HG03159 (cell line): ENCODE measurements at regions not wholly inside any gene's neighbourhood (a gene's known extent, or its start where the extent isn't known, plus 50 kb on each side); places are given as distances from the start of the nearest gene placed in this dataset.
"Not testable (repeated sequence)": the region's sequence is repeated elsewhere in the genome, so short reads cannot be mapped to it uniquely, and the experiment has no call there.

Experiments
- ATAC-seq: cut with Tn5 transposase; IDR thresholded peaks from one replicate; pipeline ENCODE4 v1.9.1; 2021; ENCODE audit warnings: mild to moderate bottlenecking, moderate library complexity; ENCODE audit not compliant: unreplicated experiment

DNA sequence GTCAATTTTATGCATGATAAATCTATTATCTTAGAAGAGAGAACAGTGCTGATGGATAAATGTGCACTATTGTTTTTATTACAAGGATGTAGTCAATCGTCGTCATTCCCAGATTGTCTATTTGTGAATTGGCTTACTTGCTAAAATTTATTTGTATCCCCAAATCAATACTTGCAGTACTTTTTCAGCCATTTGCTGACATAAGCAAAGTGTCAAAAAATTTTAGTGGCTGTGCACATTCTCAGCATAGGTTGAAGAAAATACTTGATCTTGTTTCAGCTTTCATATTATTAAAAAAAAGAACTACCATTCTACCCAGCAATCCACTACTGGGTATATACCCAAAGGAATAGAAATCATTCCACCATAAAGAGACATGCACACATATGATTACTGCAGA is 477.9 kb upstream of the CA10 start:
- ATAC-seq = no peak

DNA sequence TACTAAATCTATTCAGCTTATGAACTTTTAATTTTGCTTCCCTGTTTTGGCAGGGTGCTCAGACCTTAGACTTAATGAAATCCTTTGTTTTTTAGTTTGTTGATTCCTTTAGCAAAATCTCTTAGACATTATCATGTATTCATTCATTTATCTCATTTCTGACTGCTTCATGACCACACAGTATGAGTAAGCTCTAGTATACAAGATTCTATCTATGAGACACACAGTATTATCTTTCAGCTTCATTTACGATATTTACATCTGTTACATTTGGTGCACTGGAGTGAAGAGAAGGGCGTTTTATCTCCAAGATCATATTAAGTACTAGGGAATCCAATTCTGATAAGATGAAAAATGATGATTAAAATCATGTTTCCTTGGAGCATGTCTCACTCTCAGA is 448.1 kb upstream of the CA10 start:
- no peak for ATAC-seq

DNA sequence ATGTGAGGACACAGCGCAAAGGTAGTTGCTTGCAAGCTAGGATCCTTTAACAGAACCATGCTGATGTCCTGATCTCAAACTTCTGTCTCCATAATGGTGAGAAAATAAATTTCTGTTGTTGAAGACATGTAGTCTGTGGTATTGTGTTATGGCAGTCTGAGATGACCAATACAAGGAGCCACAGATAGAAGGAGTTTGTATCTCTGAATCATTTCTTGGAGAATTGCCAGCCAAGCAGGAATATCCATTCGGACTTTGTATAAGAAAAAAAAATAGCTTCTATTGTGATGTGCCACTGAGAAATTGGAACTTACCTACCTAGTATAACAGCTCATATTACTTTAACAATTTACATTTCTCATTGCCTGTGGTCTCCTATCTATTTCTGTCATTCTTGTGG is 447.6 kb upstream of the CA10 start:
- no peak for ATAC-seq

DNA sequence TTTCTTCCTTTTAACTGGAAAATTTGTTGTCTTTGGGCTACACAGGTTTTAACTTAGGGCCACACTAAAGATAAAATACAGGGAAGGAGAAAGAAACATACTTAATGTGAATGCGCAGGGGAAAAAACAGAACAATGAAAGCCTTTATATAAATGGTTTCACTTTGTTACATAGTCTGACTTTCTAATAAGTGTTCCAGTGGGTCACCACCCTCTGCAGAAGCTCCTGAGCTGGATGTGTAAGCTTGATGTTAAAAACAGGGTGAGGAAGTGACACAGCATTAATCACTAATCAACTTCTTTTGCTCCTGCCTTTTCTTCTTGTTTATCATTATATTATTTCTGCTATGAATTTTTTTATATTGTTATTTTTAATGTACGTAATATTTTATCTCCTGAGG is 445.6 kb upstream of the CA10 start:
- ATAC-seq = no peak

DNA sequence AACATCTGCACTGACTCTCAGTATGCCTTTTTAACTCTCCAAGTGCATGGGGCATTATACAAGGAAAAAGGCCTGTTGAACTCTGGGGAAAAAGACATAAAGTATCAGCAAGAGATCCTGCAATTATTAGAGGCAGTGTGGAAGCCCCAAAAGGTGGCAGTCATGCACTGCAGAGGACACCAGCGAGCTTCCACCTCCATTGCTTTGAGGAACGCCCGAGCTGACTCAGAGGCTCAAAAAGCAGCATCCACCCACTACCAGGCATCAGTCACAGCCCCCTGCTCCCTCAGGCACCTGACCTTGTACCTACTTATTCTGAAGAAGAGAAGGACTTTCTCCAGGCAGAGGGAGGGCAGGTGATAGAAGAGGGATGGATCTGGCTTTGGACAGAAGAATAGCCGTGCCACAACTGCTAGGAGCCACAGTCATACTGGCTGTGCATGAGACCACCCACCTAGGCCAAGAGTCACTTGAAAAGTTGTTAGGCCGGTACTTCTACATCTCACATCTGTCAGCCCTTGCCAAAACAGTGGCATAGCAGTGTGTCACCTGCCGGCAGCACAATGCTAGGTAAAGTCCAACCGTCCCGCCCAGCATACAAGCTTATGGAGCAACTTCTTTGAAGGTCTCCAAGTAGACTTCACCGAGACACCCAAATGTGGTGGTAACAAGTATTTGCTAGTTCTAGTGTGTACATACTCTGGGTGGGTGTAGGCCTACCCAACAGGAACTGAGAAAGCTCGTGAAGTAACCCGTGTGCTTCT is 439.1 kb upstream of the CA10 start:
- not testable (repeated sequence) for ATAC-seq

DNA sequence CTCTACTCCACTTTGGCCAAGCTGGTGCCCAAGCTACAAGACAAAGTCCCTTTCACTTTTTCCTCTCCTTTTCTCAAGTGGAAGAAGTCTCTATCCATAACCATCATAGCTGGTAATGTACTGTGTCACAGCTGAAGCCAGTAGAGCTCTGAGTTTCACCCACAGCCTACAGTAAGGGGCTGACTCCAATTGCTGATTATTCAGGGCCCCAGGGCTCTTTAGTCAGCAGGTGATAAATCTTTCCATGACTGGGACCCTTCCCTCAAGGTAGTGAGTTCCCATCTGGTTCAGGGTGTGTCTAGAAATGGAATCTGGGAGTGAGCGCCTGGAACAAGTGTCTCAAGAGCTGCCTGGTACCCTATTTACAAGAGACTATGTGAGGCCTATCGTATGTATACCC is 436.0 kb upstream of the CA10 start:
- ATAC-seq = no peak

DNA sequence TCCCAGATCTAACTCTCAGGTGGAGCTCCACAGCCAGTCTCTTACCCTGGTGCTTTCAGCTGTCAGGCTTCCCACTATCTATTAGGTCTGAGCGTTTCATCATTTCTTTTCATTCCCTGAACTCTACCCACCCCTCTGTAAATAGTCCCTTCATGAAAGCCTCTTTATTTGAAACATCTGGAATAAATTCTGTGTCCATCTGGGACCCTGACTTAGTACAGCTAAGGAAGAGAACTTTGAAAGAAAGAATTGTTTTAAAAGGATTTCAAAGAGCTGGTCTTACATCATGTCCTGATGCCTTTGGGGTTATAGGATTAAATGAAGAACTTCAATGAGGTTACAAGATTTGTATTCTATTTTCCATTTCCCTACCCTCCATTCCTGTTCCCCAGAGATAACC is 388.5 kb upstream of the CA10 start:
- no peak for ATAC-seq

DNA sequence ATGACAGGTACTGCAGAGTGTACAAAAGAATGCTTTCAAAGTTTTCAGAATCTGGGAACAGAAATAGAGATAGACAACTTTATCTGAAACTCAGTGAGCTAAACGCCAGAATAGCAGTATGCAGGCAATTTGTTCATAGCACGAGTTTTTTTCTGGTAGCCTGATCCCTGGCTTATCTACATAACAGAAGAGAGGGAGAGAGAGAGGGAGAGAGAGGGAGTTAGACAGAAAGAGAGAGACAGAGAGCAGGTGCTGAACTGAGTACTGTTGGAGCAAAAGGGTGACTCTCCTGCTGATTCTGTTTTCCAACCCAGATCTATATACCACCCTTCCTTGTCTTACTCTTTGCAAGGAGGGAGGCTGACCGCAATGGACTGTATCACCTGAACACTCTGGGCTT is 388.0 kb upstream of the CA10 start:
- ATAC-seq = no peak

DNA sequence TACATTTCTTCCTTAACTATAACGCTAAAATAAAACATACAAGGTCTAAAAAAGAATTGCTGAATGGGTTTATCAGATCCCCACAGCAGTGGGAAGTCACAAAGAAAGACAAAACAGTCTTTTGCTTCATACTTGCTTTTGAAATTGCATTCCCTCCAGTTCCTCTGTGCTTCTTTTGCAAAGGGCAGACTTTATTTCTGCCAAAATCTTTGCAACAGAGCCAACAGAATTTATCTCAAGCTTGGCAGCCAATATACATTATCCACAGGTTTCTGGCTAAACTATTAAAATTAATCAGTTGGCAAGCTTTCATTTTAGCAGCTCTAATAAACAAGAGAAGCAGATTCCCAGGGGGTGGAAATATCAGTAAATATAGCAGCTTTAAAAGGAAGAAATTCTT is 378.9 kb upstream of the CA10 start:
- ATAC-seq = no peak

DNA sequence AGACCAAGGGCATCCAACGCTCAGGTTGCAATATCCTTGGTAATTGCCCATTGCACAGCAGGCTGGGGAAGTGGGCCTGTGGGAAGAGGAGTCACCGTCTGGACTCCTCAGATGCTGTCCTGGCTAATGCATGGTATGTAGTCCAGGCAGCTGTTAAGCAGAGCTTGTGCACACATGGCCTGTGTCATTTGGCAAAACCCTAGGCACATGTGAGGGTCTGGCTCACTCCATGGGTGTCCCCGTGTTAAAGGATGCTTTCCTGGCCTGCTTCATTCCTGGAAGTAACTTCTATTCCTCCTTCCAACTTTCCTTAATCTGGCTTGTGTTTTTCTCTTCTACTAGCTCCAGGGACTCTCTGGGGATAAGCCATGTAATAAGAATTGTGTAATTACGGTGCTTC is 378.0 kb upstream of the CA10 start:
- no peak for ATAC-seq

DNA sequence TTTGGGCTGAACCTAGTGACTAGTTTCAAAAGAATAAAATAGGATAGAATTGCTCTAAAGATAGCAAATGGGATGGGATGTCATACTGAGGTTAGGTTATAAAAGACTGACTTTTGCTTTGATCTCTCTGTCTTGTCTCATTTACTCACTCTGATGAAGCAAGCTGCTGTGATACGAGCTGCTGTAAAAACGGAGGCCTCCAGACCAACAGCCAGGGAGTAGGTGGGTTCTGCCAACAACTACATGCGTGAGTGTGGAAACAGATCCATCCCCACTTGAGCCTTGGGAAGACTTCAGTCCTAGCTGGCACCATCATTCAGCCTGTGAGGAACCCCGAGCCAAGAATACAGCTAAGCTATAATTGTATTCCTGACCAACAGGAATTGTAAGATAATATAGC is 373.9 kb upstream of the CA10 start:
- ATAC-seq = no peak

DNA sequence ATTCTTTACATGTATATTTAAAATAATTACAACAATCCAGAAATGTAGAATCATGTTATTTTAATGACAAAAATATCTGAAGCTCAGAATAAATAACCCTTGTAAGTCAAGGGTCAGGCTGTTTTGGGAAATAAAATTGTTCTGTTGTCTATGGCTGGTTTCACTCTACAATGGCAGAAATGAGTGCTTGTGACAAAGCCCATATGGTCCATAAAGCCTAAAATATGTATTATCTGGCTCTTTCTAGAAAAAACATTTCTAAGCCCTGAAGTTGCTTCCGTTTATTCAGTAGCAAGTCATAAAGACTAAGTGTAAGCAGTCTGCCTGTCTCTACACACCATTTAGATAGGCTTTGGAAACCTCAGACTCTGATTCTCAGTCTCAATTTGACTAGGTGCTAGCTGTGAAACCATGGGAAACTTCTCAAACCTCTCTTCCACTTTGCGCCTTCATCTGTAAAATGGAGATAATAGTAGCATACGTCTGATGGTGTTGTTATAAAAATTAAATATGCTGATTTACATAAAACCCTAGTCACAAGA is 365.7 kb upstream of the CA10 start:
- ATAC-seq = no peak

DNA sequence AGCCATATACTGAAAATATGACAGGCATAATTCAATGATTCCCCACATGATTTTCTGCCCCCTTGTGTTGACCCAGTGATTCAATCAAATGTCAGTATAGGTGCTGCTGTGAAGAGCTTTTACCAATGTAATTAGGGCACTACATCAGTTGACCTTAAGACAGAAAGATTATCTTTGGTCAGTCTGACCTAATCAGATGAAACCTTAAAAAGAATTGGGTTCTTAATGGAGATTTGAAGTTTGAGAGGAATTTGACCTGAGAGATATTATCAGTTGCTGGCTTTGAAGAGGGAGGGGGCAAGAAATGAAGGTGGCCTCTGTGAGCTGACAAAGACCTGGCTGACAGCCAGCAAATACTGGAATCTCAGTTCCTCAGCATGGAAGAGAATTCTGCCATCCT is 358.7 kb upstream of the CA10 start:
- ATAC-seq = no peak

DNA sequence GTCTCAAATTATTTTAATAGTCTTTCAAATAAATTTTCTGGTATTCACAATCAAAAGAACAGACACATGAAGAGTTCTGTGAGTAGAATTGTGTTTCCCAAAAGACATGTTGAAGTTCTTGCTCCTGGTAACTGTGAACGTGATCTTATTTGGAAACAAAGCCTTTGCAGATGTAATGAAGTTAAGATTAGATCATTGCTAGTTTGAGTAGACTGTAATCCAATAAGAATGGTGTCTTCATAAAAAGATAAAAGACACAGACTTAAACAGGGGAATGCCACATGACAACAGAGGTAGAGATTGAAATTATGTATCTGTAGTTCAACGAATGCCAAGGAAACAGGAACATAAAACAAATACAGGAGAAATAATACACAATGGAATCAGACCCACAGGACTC is 357.4 kb upstream of the CA10 start:
- no peak for ATAC-seq

DNA sequence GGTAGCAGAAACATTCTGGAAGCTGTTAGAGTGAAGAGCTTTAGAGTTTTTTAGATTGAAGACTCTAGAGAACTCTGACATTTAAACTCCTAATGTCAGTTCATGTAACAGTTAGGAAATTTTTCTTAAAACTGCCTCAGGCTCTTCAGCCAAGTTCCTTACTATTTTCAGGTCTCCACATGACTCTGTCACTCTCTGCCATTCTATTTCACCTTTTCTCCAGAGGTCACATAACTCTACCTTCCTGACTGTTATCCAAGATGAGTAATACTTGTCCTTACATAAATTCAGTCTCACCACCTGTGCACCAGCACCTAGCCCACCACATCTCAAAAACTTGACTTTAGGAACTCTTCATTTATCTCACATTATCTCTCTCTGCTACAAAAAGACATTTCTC is 347.1 kb upstream of the CA10 start:
- no peak for ATAC-seq

DNA sequence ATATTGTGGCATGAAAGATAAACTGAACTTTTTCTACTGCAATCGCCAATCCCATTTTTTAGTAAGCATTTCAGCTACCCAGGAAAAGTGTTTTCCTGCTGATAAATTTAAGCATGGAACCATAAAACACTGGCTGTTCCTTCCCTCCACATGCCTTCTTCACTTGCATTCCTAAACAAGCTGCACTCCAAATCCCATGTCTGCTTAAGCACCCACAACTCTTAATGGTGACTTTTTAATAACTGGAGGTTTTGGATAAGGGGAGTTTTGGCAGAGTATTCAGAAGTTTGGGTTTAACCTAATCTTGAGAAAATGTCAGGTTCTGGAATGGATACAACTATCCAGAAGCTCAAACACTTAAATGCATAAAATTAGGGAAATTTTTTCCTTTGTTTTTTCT is 345.6 kb upstream of the CA10 start:
- no peak for ATAC-seq

DNA sequence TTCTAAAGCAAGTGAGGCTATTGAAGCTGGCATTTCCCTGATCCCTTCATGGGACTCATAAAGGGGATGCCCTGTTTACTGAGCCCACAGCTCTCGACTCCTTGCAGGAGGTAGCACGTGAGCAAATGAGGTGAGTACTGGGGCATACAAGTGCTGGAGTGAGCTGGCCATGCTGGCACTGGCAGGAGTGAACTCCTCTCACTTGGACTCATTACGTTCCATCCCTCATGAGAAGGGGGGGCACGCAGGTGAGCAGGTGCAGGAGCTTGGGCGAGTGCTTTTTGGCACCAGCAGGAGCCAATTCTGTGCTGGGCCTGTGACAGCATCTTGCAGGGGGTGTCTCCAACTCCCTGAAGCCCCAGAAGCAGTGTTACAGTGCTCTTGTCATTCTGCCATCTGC is 337.1 kb upstream of the CA10 start:
- ATAC-seq = no peak

DNA sequence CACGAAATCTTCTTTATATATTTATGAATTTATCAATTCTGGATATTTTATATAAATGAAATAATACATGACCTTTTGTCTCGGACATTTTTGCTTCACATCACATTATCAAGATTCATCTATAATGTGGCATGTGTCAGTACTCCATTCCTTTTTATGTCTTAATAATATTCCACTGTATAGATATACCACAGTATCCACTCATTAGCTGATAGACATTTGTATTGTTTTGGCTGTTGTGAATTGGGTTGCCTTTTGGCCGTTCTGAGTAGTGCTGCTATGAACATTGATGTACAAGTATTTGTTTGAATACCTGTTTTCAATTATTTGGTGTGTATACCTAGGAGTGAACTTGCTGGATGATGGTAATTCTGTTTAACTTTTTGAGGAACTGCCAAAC is 323.8 kb upstream of the CA10 start:
- ATAC-seq = no peak

DNA sequence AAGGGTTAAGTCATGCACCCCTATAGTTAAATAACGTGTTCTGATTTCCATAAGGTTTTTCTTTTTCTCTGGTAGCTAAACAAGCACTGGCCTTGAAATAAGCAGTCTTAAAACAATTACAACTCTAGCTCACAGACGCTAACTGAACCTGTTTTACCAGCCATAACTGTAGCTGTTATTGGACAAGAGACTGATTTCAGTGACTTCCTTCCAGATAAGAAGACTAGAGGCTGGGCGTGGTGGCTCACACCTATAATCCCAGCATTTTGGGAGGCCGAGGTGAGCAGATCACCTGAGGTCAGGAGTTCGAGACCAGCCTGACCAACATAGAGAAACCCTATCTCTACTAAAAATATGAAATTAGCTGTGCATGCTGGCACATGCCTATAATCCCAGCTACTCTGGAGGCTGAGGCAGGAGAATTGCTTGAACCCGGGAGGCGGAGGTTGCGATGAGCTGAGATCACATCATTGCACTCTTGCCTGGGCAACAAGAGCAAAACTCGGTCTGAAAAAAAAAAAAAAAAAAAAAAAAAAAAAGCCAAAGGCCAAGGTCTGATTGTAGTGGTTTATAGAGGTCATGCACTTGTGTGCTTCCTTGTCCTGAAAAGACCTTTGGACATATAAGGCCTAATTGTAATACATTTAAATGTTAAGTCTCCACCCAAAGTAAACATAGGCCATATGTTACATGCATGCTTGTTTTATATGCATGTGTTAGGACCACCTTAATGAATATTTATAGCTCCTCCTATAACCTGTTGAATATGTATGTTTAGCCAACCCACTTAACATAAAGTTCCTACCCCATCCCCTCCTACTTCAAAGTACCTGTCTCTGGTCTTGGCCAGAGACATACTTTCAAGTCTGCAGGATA is 319.5 kb upstream of the CA10 start:
- no peak for ATAC-seq

DNA sequence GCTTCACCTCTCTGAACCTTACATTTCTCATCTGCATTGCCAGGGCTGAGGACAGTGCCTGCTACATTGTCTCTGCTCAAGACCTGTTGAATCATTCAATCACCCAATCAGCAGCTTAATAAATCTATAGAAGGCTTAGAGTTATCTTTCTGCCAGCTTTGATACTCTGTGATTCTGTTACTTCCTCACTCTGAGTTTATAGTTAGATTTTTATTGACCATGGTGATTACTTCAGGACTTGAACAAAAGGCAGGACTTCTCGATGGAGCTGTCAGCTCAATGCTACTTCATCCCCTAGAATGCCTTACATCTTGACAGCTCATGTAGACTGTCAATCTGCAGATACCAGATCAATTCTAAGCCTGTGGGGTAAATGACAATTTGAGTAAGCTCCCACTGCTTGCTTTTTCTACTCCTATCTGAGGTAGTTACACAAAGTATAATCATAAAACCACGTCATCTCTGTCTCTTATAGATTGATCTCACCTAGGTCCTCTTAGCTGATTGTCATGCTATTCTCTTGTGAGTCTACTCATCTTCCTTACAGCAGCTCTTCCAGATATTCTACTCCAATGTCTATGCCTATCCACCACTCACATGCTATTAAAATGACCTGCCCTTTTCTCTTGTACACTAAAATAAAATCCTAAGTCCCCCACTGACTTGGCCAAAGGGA is 318.3 kb upstream of the CA10 start:
- ATAC-seq = no peak

DNA sequence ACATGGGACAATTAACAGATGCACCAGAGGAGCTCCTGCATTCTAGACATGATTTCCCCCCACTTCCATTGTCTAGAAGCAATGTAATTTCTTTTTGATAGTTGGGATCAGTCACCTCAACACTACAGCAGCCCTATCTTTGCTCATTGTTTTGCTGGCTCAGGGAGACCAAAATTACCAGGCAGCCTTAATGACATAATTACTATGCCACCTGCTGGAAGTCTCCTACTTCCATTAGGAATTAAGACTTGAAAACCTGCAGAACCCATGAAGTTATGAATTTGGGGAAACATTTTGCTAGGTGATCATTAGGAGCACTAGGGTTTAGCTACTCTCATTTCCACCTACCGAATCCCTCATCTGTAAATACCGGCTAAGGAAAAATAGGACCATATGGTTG is 312.0 kb upstream of the CA10 start:
- no peak for ATAC-seq

DNA sequence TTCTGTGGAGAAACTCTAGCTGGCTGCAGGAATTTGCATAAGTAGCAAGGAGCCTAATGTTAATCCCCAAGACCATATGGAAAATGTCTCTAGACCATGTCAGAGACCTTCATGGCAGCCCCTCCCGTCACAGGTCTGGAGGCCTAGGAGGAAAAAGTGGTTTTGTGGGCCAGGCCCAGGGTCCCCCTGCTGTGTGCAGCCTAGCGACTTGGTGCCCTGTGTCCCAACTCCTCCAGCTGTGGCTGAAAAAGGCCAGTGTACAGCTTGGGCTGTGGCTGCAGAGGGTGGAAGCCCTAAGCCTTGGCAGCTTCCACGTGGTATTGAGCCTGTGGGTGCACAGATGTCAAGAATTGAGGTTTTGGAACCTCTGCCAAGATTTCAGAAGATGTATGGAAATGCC is 306.9 kb upstream of the CA10 start:
- ATAC-seq = no peak
